MM.1S (cell line): ENCODE measurements at regions not wholly inside any gene's neighbourhood (a gene's known extent, or its start where the extent isn't known, plus 50 kb on each side); places are given as distances from the start of the nearest gene placed in this dataset.

ENCODE experiments used
- DNase-seq: peaks from one replicate; pipeline ENCODE4 v3.0.0-alpha.2; 2015
- H2AFZ ChIP-seq: fragments of 300-600 bp; sonication (generic); 2 replicates; pipeline ENCODE4 v1.6.0; 2016; ENCODE audit warnings: antibody characterized with exemption, low read length
- H3F3A ChIP-seq: fragments of 300-600 bp; sonication (generic); 2 replicates; pipeline ENCODE4 v1.6.1; 2016; ENCODE audit warnings: mild to moderate bottlenecking, antibody characterized with exemption, low read length, moderate library complexity, mixed read lengths; ENCODE audit not compliant: insufficient read depth
- H3K27ac ChIP-seq: fragments of 300-600 bp; sonication (generic); 2 replicates; pipeline ENCODE4 v1.5.1; 2016; ENCODE audit warnings: mild to moderate bottlenecking, low read length
- H3K27me3 ChIP-seq: fragments of 300-600 bp; sonication (generic); replicated peaks from 2 replicates; pipeline ENCODE4 v1.6.0; 2016; ENCODE audit warnings: low read length; ENCODE audit not compliant: insufficient read depth
- H3K36me3 ChIP-seq: fragments of 300-600 bp; sonication (generic); replicated peaks from 2 replicates; pipeline ENCODE4 v1.6.1; 2016; ENCODE audit warnings: mild to moderate bottlenecking, low read length, mixed read lengths; ENCODE audit not compliant: insufficient read depth
- H3K4me1 ChIP-seq: fragments of 300-600 bp; sonication (generic); 2 replicates; pipeline ENCODE4 v1.6.1; 2016; ENCODE audit warnings: low read length, mixed read lengths
- H3K4me2 ChIP-seq: fragments of 300-600 bp; sonication (generic); 2 replicates; pipeline ENCODE4 v1.6.0; 2016; ENCODE audit warnings: low read depth, low read length
- H3K4me3 ChIP-seq: fragments of 300-600 bp; sonication (generic); 2 replicates; pipeline ENCODE4 v1.5.1; 2016; ENCODE audit warnings: low read length, mixed read lengths
- H3K79me2 ChIP-seq: fragments of 300-600 bp; sonication (generic); 2 replicates; pipeline ENCODE4 v1.6.1; 2016; ENCODE audit warnings: mixed run types, low read length, mixed read lengths
- H3K9ac ChIP-seq: fragments of 300-600 bp; sonication (generic); 2 replicates; pipeline ENCODE4 v1.6.1; 2016; ENCODE audit warnings: low read length, mixed read lengths
- H3K9me2 ChIP-seq: fragments of 300-600 bp; sonication (generic); replicated peaks from 2 replicates; pipeline ENCODE4 v1.6.1; 2016; ENCODE audit warnings: mild to moderate bottlenecking, low read length, mixed read lengths; ENCODE audit not compliant: insufficient read depth
- H3K9me3 ChIP-seq: fragments of 300-600 bp; sonication (generic); replicated peaks from 2 replicates; pipeline ENCODE4 v1.6.1; 2016; ENCODE audit warnings: mild to moderate bottlenecking, low read length, mixed read lengths; ENCODE audit not compliant: insufficient read depth
- H4K20me1 ChIP-seq: fragments of 300-600 bp; sonication (generic); 2 replicates; pipeline ENCODE4 v1.6.1; 2016; ENCODE audit warnings: mild to moderate bottlenecking, low read length, moderate library complexity, mixed read lengths; ENCODE audit not compliant: insufficient read depth
- EZH2 ChIP-seq: fragments of 300-600 bp; sonication (generic); optimal IDR thresholded peaks from 2 replicates; pipeline ENCODE3; 2017; ENCODE audit warnings: low read depth, mild to moderate bottlenecking, antibody characterized with exemption, low read length, mixed read lengths
- EZH2phosphoT487 ChIP-seq: fragments of 300-600 bp; sonication (generic); IDR thresholded peaks from 2 replicates; pipeline ENCODE4 v1.6.1; 2018; ENCODE audit warnings: antibody characterized with exemption, low read length
- TF ChIP-seq, protein P1 (sequence below): fragments of 300-600 bp; sonication (generic); IDR thresholded peaks from 2 replicates; pipeline ENCODE4 v1.5.1; 2016; ENCODE audit warnings: antibody characterized with exemption, low read length, mixed read lengths

DNA sequence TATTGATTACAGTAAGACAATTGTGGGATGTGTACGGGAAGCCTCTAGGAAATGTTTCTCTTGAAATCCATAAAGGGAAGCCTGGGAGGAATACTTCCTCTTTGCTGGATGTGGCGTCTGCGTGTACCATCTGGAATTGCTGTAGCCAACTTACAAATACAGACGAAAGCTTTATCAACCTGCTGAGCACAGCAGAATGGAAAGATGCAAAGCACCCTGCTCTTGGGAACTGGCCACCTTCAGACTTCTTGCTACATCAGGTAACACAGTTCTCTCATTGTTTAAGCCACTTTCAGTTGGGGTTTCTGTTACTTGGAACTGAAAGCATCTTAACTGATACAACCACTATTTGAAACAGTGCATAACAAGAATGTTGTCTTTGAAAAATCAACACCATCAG, 213.8 kb downstream of the HRH4 start:
- Histone ChIP-seq H4K20me1 (no peaks in the 10 kb centered on the region), H3K79me2 (no peaks in the 10 kb centered on the region), H3K4me1 (peaks cover 13% of the 10 kb centered on the region), H3K9me2 (no peaks in the 10 kb centered on the region), H3K27ac (peak overlapping the region; percentile 21; the same call in 1 of the 2 replicates), H3K9ac (no peak overlapping the region), H2AFZ (no peak overlapping the region), H3K36me3 (no peaks in the 10 kb centered on the region), H3K9me3 (no peaks in the 10 kb centered on the region), H3F3A (peaks cover 11% of the 10 kb centered on the region), H3K4me2 (peak overlapping the region; percentile 32; the same call in 1 of the 2 replicates), H3K27me3 (no peaks in the 10 kb centered on the region), H3K4me3 (no peak overlapping the region)
- DNase-seq: peak; percentile 90
- TF ChIP-seq EZH2: no peak
- TF ChIP-seq, protein P1, sequence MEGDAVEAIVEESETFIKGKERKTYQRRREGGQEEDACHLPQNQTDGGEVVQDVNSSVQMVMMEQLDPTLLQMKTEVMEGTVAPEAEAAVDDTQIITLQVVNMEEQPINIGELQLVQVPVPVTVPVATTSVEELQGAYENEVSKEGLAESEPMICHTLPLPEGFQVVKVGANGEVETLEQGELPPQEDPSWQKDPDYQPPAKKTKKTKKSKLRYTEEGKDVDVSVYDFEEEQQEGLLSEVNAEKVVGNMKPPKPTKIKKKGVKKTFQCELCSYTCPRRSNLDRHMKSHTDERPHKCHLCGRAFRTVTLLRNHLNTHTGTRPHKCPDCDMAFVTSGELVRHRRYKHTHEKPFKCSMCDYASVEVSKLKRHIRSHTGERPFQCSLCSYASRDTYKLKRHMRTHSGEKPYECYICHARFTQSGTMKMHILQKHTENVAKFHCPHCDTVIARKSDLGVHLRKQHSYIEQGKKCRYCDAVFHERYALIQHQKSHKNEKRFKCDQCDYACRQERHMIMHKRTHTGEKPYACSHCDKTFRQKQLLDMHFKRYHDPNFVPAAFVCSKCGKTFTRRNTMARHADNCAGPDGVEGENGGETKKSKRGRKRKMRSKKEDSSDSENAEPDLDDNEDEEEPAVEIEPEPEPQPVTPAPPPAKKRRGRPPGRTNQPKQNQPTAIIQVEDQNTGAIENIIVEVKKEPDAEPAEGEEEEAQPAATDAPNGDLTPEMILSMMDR: no peak
- no peak for TF ChIP-seq EZH2phosphoT487

GRCh38 chr18:24674605-24675004, 214.2 kb downstream of the HRH4 start:
- DNase-seq: no peak
- Histone ChIP-seq H3K27me3 (no peaks in the 10 kb centered on the region), H3K4me3 (no peak overlapping the region), H3K9ac (no peak overlapping the region), H2AFZ (no peak overlapping the region), H4K20me1 (no peaks in the 10 kb centered on the region), H3F3A (peaks cover 11% of the 10 kb centered on the region), H3K79me2 (no peaks in the 10 kb centered on the region), H3K9me2 (no peaks in the 10 kb centered on the region), H3K4me2 (peak overlapping the region; percentile 32; the same call in 1 of the 2 replicates), H3K36me3 (no peaks in the 10 kb centered on the region), H3K4me1 (peaks cover 13% of the 10 kb centered on the region), H3K27ac (peak overlapping the region; percentile 21; the same call in 1 of the 2 replicates), H3K9me3 (no peaks in the 10 kb centered on the region)
- TF ChIP-seq, protein P1: no peak

DNA sequence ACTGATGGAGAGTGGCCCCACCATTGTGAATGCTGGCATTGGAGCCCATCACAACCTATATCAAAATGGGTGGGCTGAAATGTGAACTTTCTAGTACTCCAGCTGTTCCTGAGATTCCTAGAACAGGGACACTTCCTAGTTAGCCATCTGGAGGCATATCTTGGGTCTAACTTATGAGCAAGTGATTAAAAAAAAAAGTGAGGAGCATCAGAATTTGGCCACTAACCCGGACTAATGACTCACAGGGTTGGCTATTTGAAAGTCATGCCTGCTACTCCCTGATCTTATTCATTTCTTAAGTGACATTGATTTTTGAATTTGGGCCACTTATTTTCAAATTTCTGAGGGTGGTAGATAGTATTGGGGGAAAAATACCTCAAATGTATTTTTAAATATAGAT, 216.6 kb downstream of the HRH4 start:
- Histone ChIP-seq H3K9me3 (no peaks in the 10 kb centered on the region), H3K27me3 (no peaks in the 10 kb centered on the region), H3K9ac (no peak overlapping the region), H4K20me1 (no peaks in the 10 kb centered on the region), H3K27ac (no peak overlapping the region), H3F3A (peaks cover 11% of the 10 kb centered on the region), H3K36me3 (no peaks in the 10 kb centered on the region), H3K4me3 (no peak overlapping the region), H2AFZ (no peak overlapping the region), H3K4me2 (no peak overlapping the region), H3K9me2 (no peaks in the 10 kb centered on the region), H3K4me1 (peaks cover 13% of the 10 kb centered on the region), H3K79me2 (no peaks in the 10 kb centered on the region)
- TF ChIP-seq EZH2phosphoT487 (no peak), EZH2 (no peak)
- TF ChIP-seq, protein P1: no peak
- no peak for DNase-seq
